OCI-LY1 (cell line): ENCODE measurements at regions not wholly inside any gene's neighbourhood (a gene's known extent, or its start where the extent isn't known, plus 50 kb on each side); places are given as distances from the start of the nearest gene placed in this dataset.

Experiments used
- EZH2 ChIP-seq: fragments of 200-600 bp; sonication (generic), shearing (Covaris generic); IDR thresholded peaks from 2 replicates; pipeline ENCODE4 v1.8.0; 2017; ENCODE audit warnings: borderline replicate concordance, mixed run types, mild to moderate bottlenecking, antibody characterized with exemption, low read length, moderate library complexity, mixed read lengths
- TF ChIP-seq, protein P1 (sequence below): fragments of 200-600 bp; sonication (generic), shearing (Covaris generic); IDR thresholded peaks from 2 replicates; pipeline ENCODE4 v1.5.1; 2017; ENCODE audit warnings: mild to moderate bottlenecking, antibody characterized with exemption, low read length, moderate library complexity, mixed read lengths

- TF ChIP-seq, protein P1, sequence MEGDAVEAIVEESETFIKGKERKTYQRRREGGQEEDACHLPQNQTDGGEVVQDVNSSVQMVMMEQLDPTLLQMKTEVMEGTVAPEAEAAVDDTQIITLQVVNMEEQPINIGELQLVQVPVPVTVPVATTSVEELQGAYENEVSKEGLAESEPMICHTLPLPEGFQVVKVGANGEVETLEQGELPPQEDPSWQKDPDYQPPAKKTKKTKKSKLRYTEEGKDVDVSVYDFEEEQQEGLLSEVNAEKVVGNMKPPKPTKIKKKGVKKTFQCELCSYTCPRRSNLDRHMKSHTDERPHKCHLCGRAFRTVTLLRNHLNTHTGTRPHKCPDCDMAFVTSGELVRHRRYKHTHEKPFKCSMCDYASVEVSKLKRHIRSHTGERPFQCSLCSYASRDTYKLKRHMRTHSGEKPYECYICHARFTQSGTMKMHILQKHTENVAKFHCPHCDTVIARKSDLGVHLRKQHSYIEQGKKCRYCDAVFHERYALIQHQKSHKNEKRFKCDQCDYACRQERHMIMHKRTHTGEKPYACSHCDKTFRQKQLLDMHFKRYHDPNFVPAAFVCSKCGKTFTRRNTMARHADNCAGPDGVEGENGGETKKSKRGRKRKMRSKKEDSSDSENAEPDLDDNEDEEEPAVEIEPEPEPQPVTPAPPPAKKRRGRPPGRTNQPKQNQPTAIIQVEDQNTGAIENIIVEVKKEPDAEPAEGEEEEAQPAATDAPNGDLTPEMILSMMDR, result no peak
- no peak for TF ChIP-seq EZH2
Observed at GRCh38 chr7:41189866-41190265, 513.0 kb downstream of the INHBA start.
